Liver (tissue), 7 donors: ENCODE measurements at regions not wholly inside any gene's neighbourhood (a gene's known extent, or its start where the extent isn't known, plus 50 kb on each side); places are given as distances from the start of the nearest gene placed in this dataset.

Source experiments
- DNase-seq: peaks from one replicate; pipeline ENCODE4 v3.0.0-alpha.2; 2017; ENCODE audit warnings: low spot score
- H3K27ac ChIP-seq, 2 donors: one replicate each; pipeline ENCODE4 v1.7.0; 2013; ENCODE audit warnings: inconsistent platforms in 2 of 2, low read length in 2 of 2, control low read depth in 1 of 2, low read depth in 1 of 2, mild to moderate bottlenecking in 1 of 2
- H3K27me3 ChIP-seq, 4 donors: one replicate each; pipeline versions ENCODE4 v1.6.1 to v1.7.0; 2013; ENCODE audit warnings: low read length in 3 of 4, inconsistent platforms in 1 of 4, mild to moderate bottlenecking in 1 of 4, moderate library complexity in 1 of 4; ENCODE audit not compliant: control insufficient read depth in 4 of 4, insufficient read depth in 4 of 4
- H3K36me3 ChIP-seq, 4 donors: one replicate each; pipeline versions ENCODE4 v1.6.1 to v1.7.0; 2013; ENCODE audit warnings: low read length in 3 of 4, mild to moderate bottlenecking in 3 of 4, low read depth in 1 of 4, moderate library complexity in 1 of 4; ENCODE audit not compliant: control insufficient read depth in 4 of 4, insufficient read depth in 3 of 4
- H3K4me1 ChIP-seq, 4 donors: one replicate each; pipeline versions ENCODE4 v1.6.1 to v1.7.0; 2013; ENCODE audit warnings: low read length in 3 of 4, mild to moderate bottlenecking in 3 of 4, moderate library complexity in 1 of 4; ENCODE audit not compliant: control insufficient read depth in 4 of 4, insufficient read depth in 4 of 4
- H3K4me3 ChIP-seq, 3 donors: one replicate each; pipeline versions ENCODE4 v1.6.1 to v1.7.0; 2013; ENCODE audit warnings: low read length in 3 of 3, control low read depth in 1 of 3, low read depth in 1 of 3, mild to moderate bottlenecking in 1 of 3
- H3K9ac ChIP-seq, 2 donors: one replicate each; pipeline ENCODE4 v1.7.0; 2013; ENCODE audit warnings: low read length in 2 of 2, mild to moderate bottlenecking in 2 of 2, moderate library complexity in 2 of 2, control low read depth in 1 of 2, low read depth in 1 of 2
- H3K9me3 ChIP-seq, 4 donors: one replicate each; pipeline versions ENCODE4 v1.6.1 to v1.7.0; 2013; ENCODE audit warnings: low read length in 3 of 4; ENCODE audit not compliant: control insufficient read depth in 4 of 4
- FOXA1 ChIP-seq: IDR thresholded peaks from 2 replicates; pipeline ENCODE4 v1.6.1; 2016; ENCODE audit warnings: antibody characterized with exemption
- FOXA2 ChIP-seq: IDR thresholded peaks from 2 replicates; pipeline ENCODE4 v1.6.1; 2016; ENCODE audit warnings: antibody characterized with exemption
- GABPA ChIP-seq, 2 donors: IDR thresholded peaks in 1 of 2; conservative IDR thresholded peaks in 1 of 2; 2 replicates each; pipeline ENCODE4 v1.6.1; 2016; ENCODE audit warnings: antibody characterized with exemption in 2 of 2, mild to moderate bottlenecking in 1 of 2, moderate library complexity in 1 of 2
- HNF4G ChIP-seq: IDR thresholded peaks from 2 replicates; pipeline ENCODE4 v1.6.1; 2016; ENCODE audit warnings: antibody characterized with exemption
- JUND ChIP-seq, 2 donors: IDR thresholded peaks; 2 replicates each; pipeline ENCODE4 v1.6.1; 2016; ENCODE audit warnings: antibody characterized with exemption in 2 of 2
- NR2F2 ChIP-seq: IDR thresholded peaks from 2 replicates; pipeline ENCODE4 v1.6.1; 2016; ENCODE audit warnings: antibody characterized with exemption
- RAD21 ChIP-seq, 2 donors: IDR thresholded peaks; 2 replicates each; pipeline ENCODE4 v1.6.1; 2016; ENCODE audit warnings: antibody characterized with exemption in 2 of 2, mild to moderate bottlenecking in 2 of 2
- RXRA ChIP-seq, 2 donors: IDR thresholded peaks; 2 replicates each; pipeline ENCODE4 v1.6.1; 2017 to 2018; ENCODE audit warnings: antibody characterized with exemption in 2 of 2, mild to moderate bottlenecking in 1 of 2
- SP1 ChIP-seq: IDR thresholded peaks from 2 replicates; pipeline ENCODE4 v1.6.1; 2018; ENCODE audit warnings: antibody characterized with exemption, mild to moderate bottlenecking
- TAF1 ChIP-seq: conservative IDR thresholded peaks from 2 replicates; pipeline ENCODE4 v1.6.1; 2016; ENCODE audit warnings: antibody characterized with exemption, mild to moderate bottlenecking
- YY1 ChIP-seq: IDR thresholded peaks from 2 replicates; pipeline ENCODE4 v1.6.1; 2016; ENCODE audit warnings: antibody characterized with exemption, mild to moderate bottlenecking
- WGBS: extraction: QIAGEN DNeasy Blood & Tissue Kit; methylation state at CpG from one replicate; pipeline ENCODE4 v1.1.7; 2013; 5-methylcytosine and 5-hydroxymethylcytosine counted together
- TF ChIP-seq, protein P1 (sequence below): IDR thresholded peaks from 2 replicates; pipeline ENCODE4 v1.6.1; 2016; ENCODE audit warnings: antibody characterized with exemption
- TF ChIP-seq, protein P2 (sequence below): IDR thresholded peaks from 2 replicates; pipeline ENCODE4 v1.6.1; 2016; ENCODE audit warnings: antibody characterized with exemption
- TF ChIP-seq, protein P3 (sequence below): IDR thresholded peaks from 2 replicates; pipeline ENCODE4 v1.6.1; 2016; ENCODE audit warnings: antibody characterized with exemption
- TF ChIP-seq, protein P4 (sequence below): IDR thresholded peaks from 2 replicates; pipeline ENCODE4 v1.6.1; 2016; ENCODE audit warnings: antibody characterized with exemption, mild to moderate bottlenecking
- donor health status: healthy.
- donor health status: healthy.
- donor health status: healthy.
- donor health status: healthy.

DNA sequence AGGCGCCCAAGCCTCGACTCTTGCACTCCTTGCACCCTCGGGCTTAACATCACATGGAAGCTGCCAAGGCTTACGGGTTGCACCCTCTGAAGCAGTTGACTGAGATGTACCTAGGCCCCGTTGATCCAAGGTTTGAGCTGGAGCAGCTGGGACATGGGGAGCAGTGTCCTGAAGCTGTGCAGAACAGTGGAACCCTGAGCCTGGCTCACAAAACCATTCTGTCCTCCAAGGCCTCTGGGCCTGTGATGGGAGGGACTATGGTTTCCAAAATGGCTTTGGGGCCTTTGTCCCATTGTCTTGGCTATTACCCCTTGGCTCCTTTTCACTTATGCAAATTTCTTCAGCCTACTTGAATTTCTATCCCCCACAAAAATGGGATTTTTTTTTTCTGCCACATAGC is 454.0 kb downstream of the PIK3C3 start:
- no peaks in the 10 kb centered on the region for H3K36me3 ChIP-seq
- TF ChIP-seq, protein P1, sequence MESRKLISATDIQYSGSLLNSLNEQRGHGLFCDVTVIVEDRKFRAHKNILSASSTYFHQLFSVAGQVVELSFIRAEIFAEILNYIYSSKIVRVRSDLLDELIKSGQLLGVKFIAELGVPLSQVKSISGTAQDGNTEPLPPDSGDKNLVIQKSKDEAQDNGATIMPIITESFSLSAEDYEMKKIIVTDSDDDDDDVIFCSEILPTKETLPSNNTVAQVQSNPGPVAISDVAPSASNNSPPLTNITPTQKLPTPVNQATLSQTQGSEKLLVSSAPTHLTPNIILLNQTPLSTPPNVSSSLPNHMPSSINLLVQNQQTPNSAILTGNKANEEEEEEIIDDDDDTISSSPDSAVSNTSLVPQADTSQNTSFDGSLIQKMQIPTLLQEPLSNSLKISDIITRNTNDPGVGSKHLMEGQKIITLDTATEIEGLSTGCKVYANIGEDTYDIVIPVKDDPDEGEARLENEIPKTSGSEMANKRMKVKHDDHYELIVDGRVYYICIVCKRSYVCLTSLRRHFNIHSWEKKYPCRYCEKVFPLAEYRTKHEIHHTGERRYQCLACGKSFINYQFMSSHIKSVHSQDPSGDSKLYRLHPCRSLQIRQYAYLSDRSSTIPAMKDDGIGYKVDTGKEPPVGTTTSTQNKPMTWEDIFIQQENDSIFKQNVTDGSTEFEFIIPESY, result no peak
- TF ChIP-seq SP1, result no peak
- no peak for TF ChIP-seq GABPA (IDR thresholded peaks at IDR 0.05 in 1 of 2, conservative IDR thresholded peaks at IDR 0.05 in 1 of 2)
- no peak for TF ChIP-seq RXRA (IDR thresholded peaks at IDR 0.05)
- TF ChIP-seq YY1, result no peak
- no peak for TF ChIP-seq RAD21 (IDR thresholded peaks at IDR 0.05)
- no peak for TF ChIP-seq NR2F2
- TF ChIP-seq FOXA1, result no peak
- TF ChIP-seq JUND (IDR thresholded peaks at IDR 0.05), result no peak
- TF ChIP-seq, protein P2, sequence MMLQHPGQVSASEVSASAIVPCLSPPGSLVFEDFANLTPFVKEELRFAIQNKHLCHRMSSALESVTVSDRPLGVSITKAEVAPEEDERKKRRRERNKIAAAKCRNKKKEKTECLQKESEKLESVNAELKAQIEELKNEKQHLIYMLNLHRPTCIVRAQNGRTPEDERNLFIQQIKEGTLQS, result no peak
- TF ChIP-seq HNF4G, result no peak
- no peak for TF ChIP-seq TAF1
- TF ChIP-seq, protein P3, sequence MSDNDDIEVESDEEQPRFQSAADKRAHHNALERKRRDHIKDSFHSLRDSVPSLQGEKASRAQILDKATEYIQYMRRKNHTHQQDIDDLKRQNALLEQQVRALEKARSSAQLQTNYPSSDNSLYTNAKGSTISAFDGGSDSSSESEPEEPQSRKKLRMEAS, result no peak
- no peak for TF ChIP-seq FOXA2
- TF ChIP-seq, protein P4, sequence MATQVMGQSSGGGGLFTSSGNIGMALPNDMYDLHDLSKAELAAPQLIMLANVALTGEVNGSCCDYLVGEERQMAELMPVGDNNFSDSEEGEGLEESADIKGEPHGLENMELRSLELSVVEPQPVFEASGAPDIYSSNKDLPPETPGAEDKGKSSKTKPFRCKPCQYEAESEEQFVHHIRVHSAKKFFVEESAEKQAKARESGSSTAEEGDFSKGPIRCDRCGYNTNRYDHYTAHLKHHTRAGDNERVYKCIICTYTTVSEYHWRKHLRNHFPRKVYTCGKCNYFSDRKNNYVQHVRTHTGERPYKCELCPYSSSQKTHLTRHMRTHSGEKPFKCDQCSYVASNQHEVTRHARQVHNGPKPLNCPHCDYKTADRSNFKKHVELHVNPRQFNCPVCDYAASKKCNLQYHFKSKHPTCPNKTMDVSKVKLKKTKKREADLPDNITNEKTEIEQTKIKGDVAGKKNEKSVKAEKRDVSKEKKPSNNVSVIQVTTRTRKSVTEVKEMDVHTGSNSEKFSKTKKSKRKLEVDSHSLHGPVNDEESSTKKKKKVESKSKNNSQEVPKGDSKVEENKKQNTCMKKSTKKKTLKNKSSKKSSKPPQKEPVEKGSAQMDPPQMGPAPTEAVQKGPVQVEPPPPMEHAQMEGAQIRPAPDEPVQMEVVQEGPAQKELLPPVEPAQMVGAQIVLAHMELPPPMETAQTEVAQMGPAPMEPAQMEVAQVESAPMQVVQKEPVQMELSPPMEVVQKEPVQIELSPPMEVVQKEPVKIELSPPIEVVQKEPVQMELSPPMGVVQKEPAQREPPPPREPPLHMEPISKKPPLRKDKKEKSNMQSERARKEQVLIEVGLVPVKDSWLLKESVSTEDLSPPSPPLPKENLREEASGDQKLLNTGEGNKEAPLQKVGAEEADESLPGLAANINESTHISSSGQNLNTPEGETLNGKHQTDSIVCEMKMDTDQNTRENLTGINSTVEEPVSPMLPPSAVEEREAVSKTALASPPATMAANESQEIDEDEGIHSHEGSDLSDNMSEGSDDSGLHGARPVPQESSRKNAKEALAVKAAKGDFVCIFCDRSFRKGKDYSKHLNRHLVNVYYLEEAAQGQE, result no peak
- no peak overlapping the region for H3K27ac ChIP-seq
- H3K4me3 ChIP-seq, result peak overlapping the region in 1 of 3 donors; percentile 13
- H3K9ac ChIP-seq, result no peak overlapping the region
- H3K9me3 ChIP-seq, result peaks cover 0 to 4% (median 3%) of the 10 kb centered on the region in 4 donors
- no peaks in the 10 kb centered on the region for H3K4me1 ChIP-seq
- 73% methylated on average over 5 of the region's 5 CpGs for WGBS
- no peak for DNase-seq
- no peaks in the 10 kb centered on the region for H3K27me3 ChIP-seq

DNA sequence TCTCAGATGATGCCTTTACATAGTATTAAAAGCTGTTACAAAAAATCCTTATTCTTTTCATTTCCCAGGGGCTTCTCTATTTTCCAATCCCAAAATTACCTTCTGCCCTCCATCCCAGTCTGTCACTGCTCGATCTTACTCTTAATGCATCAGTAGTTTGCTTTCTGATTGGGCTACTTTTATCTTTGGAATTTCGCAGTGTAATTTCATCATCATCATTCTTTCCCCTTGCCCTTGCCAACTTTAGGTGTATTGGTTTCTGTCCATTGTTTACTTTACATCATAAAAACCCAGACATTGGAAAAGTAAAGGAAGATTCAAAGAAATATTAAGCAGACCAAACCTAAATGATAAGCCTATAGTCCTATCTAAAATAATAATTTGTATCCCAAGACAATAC is 457.2 kb downstream of the PIK3C3 start:
- Histone ChIP-seq H3K27me3 (no peaks in the 10 kb centered on the region), H3K9ac (no peak overlapping the region), H3K27ac (no peak overlapping the region), H3K4me3 (no peak overlapping the region), H3K4me1 (no peaks in the 10 kb centered on the region), H3K36me3 (no peaks in the 10 kb centered on the region), H3K9me3 (peaks cover 0 to 4% (median 3%) of the 10 kb centered on the region in 4 donors)
- WGBS, result 74% methylated on average over 2 of the region's 2 CpGs
- TF ChIP-seq, protein P3, result no peak
- TF ChIP-seq, protein P1, result no peak
- no peak for TF ChIP-seq NR2F2
- no peak for DNase-seq
